NCI-H1930 (cell line): ENCODE measurements at regions not wholly inside any gene's neighbourhood (a gene's known extent, or its start where the extent isn't known, plus 50 kb on each side); places are given as distances from the start of the nearest gene placed in this dataset.
"Not testable (repeated sequence)": the region's sequence is repeated elsewhere in the genome, so short reads cannot be mapped to it uniquely, and the experiment has no call there.

Experiments used
- DNase-seq, 2 experiments: peaks; one replicate each; lab custom pipeline; 2025; lab: John Stamatoyannopoulos, UW

DNA sequence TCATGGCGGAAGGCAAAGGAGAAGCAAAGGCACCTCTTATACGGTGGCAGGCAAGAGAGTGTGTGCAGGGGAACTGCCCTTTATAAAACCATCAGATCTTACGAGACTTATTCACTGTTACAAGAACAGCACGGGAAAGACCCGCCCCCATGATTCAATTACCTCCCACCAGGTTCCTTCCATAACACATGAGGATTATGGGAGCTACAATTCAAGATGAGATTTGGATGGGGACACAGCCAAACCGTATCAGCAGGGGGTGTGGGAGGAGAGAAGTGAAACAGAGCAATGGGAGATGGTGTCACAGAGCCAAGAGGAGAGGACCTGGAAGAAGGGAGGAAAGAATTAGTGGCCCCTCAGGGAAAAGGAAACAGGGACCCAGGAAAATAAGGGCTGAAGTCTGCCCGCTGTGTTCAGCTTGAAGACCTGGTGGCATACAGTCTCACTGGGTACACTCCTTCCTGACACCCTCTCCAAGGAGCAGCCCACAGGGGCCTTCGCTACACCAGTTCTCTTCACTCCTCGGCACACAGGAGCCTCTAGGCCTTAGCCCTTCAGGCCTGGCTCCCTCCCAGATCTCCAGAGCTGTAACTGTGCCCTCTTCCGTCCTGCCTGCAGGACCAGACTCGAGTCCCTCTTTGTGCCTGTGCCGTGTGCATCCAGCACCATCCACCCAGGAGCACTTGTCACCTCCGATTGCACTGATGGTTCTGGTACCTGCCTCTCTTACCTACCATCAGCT, 262.1 kb downstream of the EIPR1 start:
- DNase-seq: no peak

GRCh38 chr2:3114406-3115185, 263.0 kb downstream of the EIPR1 start:
- no peak for DNase-seq

- DNase-seq: no peak
These were observed 263.8 kb downstream of the EIPR1 start for GRCh38 chr2:3113769-3114168.

- no peak for DNase-seq
These were observed 264.5 kb downstream of the EIPR1 start for GRCh38 chr2:3113122-3113521.

- DNase-seq: no peak
These were observed 265.1 kb downstream of the EIPR1 start for GRCh38 chr2:3112553-3112952.

- no peak for DNase-seq
These were observed 265.5 kb downstream of the EIPR1 start for GRCh38 chr2:3112131-3112530.

- no peak for DNase-seq
These were observed 266.5 kb downstream of the EIPR1 start for GRCh38 chr2:3110994-3111666.

DNA sequence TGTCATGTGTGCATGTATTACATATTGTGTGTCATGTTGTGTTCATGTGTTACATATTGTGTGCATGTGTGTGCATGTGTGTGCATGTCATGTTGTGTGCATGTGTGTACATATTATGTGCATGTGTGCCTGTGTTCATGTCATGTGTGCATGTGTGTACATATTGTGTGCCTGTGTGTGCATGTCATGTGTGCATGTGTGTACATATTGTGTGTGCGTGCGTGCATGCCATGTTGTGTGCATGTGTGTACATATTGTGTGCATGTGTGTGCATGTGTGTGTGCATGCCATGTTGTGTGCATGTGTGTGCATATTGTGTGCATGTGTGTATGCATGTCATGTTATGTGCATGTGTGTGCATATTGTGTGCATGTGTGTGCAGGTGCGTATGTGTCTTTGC, 267.1 kb downstream of the EIPR1 start:
- DNase-seq: no peak

DNA sequence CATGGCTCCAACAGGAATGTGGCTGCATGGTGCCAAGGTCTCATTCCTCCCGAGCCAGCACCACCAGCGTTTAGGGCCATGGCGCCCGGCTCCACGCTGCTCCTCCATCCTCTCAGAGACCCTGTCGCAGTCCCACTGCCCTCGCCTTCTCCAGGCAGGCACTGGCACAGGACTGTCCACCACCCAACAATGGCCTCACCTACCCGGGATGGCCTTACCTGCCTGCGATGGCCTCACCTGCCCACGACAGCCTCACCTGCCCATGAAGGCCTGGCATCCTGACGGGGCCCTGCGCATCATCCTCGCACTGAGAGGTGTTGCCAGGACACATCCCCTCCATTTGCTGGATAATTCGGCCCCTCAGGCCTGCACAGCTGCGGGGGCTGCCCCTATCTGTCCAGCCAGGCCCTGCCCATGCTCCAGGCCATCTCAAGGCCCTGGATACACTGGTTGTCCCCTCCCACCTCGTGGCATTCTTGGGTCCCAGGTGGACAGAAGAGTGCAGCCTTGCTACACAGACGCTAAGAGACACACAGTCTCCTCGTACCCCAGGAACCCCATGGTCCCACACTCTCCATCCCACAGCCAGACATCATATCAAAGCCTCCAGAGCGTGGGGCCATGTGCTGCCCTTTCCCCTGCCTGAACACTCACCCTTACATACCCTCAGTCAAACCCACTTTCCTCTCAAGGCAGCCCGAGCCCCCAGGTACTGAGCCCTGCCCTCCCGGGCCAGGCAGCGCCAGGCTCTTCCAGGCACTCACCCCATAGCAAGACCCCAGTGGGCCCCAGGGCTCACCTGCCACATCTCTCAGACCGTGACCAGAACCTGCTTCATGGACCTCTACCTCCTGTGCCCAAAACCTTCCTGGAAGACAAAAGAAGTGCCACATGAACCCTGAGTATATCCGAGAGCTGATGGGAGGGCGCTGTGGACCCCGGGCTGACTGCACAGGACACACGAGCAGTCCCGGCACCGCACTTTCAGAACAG, 268.6 kb downstream of the EIPR1 start:
- no peak for DNase-seq

DNA sequence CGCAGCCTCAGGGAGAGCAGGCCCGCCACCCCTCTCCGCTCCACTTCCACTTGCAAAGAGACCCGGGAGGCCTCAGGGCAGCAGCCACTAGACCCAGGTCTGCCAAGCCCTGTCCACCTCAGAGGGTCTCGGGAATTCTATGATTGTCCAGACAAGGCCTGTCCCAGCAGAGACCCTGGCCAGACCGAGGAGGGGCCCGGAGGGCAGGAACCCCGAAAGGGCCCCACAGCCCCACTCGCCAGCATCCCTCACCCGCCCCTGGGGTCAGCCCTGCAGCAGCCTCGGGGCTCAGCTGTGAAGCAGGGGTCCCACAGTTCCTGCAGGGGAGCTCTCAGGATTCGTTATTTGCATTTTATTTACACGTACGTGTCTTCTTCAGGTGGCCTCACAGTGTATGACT, 269.5 kb downstream of the EIPR1 start:
- DNase-seq: no peak

- DNase-seq: no peak
These were observed 270.1 kb downstream of the EIPR1 start for GRCh38 chr2:3107567-3107966.

DNA sequence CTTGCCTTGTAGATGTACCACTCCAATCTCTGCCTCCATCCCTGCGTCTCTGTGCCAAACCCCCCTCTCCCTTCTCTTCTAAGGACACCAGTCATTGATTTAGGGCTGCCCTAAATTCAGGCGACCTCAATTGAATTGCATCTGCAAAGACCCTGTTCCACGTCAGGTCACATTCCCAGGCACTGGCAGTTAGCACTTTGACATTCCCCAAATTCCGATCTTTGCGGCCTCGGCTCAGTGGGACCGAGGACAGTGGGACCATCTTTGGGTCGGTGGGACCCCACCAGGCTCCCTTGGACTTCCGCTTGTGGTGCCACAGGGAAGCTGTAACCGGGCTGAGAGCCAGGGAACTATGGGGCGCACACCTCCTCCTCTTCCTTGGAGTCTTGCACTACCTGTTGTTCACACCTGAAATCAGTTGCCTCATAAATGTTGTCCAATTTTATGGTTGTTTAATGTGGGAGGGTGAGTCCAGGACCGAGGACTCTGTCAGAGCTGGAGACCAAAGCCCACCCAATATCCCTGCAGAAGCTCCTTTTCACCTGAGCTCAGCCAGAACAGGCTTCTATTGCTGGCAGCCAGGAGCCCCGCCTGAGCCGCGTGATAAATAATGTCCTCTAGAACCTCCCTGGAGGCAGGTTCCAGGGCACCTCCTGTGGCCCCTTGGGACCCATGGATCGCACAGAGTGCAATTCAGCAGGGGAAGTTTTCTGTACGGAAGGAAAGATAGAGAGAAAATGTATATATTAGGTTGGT, 271.6 kb downstream of the EIPR1 start:
- no peak for DNase-seq

DNA sequence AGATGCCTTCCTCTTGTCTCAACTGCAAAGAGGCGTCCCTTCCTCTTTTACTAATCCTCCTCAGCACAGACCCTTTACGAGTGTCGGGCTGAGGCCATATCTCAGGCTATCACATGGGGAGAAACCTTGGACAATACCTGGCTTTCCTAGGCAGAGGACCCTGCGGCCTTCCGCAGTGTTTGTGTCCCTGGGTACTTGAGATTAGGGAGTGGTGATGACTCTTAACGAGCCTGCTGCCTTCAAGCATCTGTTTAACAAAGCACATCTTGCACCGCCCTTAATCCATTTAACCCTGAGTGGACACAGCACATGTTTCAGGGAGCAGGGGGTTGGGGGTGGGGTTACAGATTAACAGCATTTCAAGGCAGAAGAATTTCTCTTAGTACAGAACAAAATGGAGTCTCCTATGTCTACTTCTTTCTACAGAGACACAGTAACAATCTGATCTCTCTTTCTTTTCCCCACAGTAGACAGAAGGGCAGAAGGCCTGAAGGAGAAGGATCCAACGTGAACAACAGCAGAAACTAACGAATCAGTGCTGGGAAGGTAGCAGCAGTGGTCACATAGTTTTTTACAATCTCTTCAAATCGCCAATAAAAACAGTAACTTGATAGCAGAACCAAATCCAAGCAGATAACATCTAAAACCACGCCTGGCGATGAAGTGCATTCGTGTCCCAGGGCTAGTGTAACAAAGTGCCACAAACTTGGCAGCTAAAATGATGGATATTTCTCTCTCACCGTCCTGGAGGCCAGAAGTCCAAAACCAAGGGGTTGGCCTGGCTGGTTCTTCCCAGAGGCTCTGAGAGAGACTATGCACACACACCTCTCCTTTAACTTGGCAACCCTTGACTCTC, 272.4 kb downstream of the EIPR1 start:
- DNase-seq: not testable (repeated sequence)

DNA sequence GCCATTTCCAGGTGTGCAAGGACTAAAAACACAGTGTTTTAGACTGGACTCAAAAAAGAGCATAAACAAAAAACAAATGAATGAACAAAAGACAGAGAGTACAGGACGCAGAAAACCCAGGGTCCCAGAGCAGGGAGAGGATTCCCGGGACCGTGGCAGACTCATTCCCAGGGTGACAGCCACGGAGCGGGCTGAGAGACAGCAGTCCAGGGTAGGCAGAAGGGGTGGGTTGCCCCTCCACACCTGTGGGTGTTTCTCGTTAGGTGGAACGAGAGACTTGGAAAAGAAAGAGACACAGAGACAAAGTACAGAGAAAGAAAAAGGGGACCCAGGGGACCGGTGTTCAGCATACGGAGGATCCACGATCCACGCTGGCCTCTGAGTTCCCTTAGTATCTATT, 273.4 kb downstream of the EIPR1 start:
- no peak for DNase-seq

DNA sequence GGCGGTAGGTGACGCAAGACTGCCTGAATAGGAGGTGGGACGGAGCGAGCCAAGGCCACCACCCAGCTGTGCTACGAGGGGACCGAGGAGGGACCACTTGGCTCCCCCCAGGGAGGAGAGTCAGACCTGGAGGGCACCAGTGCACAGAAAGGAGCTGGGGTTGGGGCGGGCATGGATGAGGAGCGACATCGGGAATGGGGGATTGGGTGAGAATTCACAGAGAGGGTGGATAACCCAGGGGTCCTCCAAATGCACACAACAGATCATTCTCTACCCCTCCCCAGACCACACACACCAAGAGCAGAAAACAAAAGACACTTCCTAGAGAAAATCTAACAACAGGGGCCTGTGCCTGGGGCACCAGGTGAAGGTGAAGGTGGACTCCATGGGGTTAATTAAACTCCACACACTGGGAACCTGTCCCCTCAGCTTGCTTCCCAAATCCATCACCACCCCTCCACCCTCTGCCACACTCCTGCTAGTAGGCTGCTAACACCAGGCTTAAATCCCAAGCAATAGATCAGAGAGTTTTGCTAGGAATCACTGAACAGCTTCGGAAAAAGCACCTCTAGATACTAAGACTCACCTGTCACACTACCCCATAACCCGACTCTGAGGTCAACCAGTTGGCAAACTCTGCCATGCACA, 274.6 kb downstream of the EIPR1 start:
- no peak for DNase-seq

GRCh38 chr2:3102081-3102921, 275.3 kb downstream of the EIPR1 start:
- DNase-seq: no peak

DNA sequence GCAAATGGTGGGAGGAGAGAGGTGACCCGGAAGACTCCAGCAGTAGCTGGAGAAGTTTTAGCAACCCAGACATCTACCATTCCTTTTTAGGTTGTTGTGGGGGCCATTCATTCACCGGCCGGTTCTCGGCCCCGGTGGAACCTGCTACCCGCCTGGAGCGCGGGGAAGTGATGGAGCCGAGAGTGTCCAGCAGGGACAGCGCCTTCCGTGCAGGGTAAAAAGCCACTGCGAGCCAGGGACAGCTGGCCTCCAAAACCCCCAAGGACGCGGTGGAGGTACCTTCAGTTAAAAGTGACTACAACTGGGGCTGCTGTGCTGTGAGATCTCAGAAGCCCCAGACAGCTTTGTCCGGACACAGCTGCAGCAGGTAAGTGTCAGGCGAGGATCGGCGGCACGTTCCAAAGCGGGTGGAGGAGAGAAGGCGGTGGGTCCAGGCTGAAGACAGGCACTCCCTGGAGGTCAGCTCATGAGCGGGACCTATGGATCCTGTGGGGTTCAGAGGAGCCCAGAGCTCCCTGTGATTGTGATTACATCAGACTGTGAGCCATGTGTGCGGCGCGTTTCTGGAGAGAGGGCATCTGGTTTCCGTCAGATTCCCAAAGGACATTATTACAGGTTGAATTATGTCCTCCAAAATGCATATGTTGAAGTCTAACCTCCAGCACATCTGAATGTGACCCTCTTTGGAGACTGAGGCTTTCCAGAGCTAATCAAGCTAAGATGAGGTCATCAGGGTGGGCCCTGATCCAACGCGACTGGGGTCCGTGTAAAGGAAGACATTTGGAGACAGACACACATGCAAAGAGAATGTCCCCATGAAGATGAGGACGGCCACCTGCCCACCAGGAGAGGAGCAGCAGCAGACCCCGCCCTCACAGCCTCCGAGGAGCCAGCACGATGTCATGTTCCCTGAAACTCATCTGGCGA, 276.3 kb downstream of the EIPR1 start:
- DNase-seq: no peak
